Panc1 (cell line): ENCODE measurements at regions not wholly inside any gene's neighbourhood (a gene's known extent, or its start where the extent isn't known, plus 50 kb on each side); places are given as distances from the start of the nearest gene placed in this dataset.

Experiments used
- ATAC-seq: fragments of 200-7000 bp; cut with Tn5 transposase; 2 replicates; pipeline ENCODE4 v1.9.1; 2020; ENCODE audit warnings: mild to moderate bottlenecking, moderate library complexity
- BruUV-seq: library from RNA; stranded (reverse); fragments of 400-500 nt; replicated peaks from 2 replicates; lab custom pipeline; 2021; lab: Mats Ljungman, UMichigan
- CTCF ChIA-PET: fragments of 300-600 bp; sonication (Branson Sonifier 250); formaldehyde crosslinking; loops from one replicate; lab custom pipeline; 2022; ENCODE audit warnings: antibody characterized with exemption; lab: Charles Lee
- POLR2A ChIA-PET: fragments of 300-600 bp; sonication (Branson Sonifier 250); formaldehyde crosslinking; loops from one replicate; lab custom pipeline; 2022; ENCODE audit warnings: antibody characterized with exemption; lab: Charles Lee
- DNase-seq: peaks from one replicate; pipeline ENCODE4 v3.0.0-alpha.2; 2010; ENCODE audit warnings: low read depth, low spot score
- H3K27ac ChIP-seq: 2 replicates; pipeline ENCODE4 v1.5.1; 2011; ENCODE audit warnings: mild to moderate bottlenecking, low read length, inconsistent platforms
- H3K27me3 ChIP-seq: fragments of 200-500 bp; sonication (Bioruptor generic); 2 replicates; pipeline ENCODE4 v1.6.0; 2014; ENCODE audit warnings: low read length, inconsistent platforms; ENCODE audit not compliant: control insufficient read depth, insufficient read depth
- H3K36me3 ChIP-seq: fragments of 200-500 bp; sonication (Bioruptor generic); 2 replicates; pipeline ENCODE4 v1.5.1; 2014; ENCODE audit warnings: inconsistent platforms, mild to moderate bottlenecking, low read length, moderate library complexity; ENCODE audit not compliant: control insufficient read depth, insufficient read depth
- H3K4me1 ChIP-seq: 2 replicates; pipeline ENCODE4 v1.5.1; 2011; ENCODE audit warnings: inconsistent platforms, mild to moderate bottlenecking, low read length, moderate library complexity; ENCODE audit not compliant: control insufficient read depth, insufficient read depth
- H3K4me3 ChIP-seq, 2 experiments: 2 replicates each; pipeline ENCODE4 v1.5.1; 2011 to 2012; ENCODE audit warnings: low read depth in 2 of 2, low read length in 2 of 2, mild to moderate bottlenecking in 2 of 2, inconsistent platforms in 1 of 2, moderate library complexity in 1 of 2
- H3K9me3 ChIP-seq: fragments of 200-500 bp; sonication (Bioruptor generic); 2 replicates; pipeline ENCODE4 v1.5.1; 2014; ENCODE audit warnings: low read depth, mild to moderate bottlenecking, inconsistent platforms, low read length, moderate library complexity; ENCODE audit not compliant: control insufficient read depth, insufficient read depth
- POLR2AphosphoS5 ChIP-seq: IDR thresholded peaks from 2 replicates; pipeline ENCODE4 v1.6.1; 2012; ENCODE audit warnings: mild to moderate bottlenecking, low read depth, low read length, moderate library complexity
- SIN3A ChIP-seq: IDR thresholded peaks from 2 replicates; pipeline ENCODE4 v1.6.1; 2012; ENCODE audit warnings: low read depth, mild to moderate bottlenecking, low read length, moderate library complexity, borderline replicate concordance; ENCODE audit not compliant: insufficient read depth
- TCF7L2 ChIP-seq: IDR thresholded peaks from 2 replicates; pipeline ENCODE4 v1.6.1; 2011; ENCODE audit warnings: mild to moderate bottlenecking, low read depth, low read length, inconsistent platforms
- in situ Hi-C: cut with HindIII; loops from 2 replicates; pipeline ENCODE4 v1.10.0; 2016; ENCODE audit warnings: low sequenced_read_pairs, low pct_unique_long_range_greater_than_20kb
- intact Hi-C: fragments of 100-400 bp; cut with micrococcal nuclease; formaldehyde crosslinking; loops from one replicate; pipeline ENCODE4 v1.10.0; 2022; ENCODE audit not compliant: unreplicated experiment
- TF ChIP-seq, protein P1 (sequence below): fragments of 450-650 bp; IDR thresholded peaks from 2 replicates; pipeline ENCODE4 v1.5.1; 2017; ENCODE audit warnings: mild to moderate bottlenecking
- TF ChIP-seq, protein P2 (sequence below), 2 experiments: IDR thresholded peaks; 2 replicates each; pipeline ENCODE4 v1.6.1; 2011 to 2012; ENCODE audit warnings: low read depth in 2 of 2, control low read depth in 1 of 2, low read length in 1 of 2, mild to moderate bottlenecking in 1 of 2, moderate library complexity in 1 of 2; ENCODE audit not compliant: insufficient read depth in 1 of 2

GRCh38 chr13:72424059-72424458 is 303.4 kb downstream of the MZT1 start:
- CTCF ChIA-PET: no interaction called here
- no peaks in the 10 kb centered on the region for H3K4me1 ChIP-seq
- no peaks in the 10 kb centered on the region for H3K9me3 ChIP-seq
- ATAC-seq (no peak), DNase-seq (no peak)
- no TSS peak for BruUV-seq
- H3K27me3 ChIP-seq: no peaks in the 10 kb centered on the region
- H3K4me3 ChIP-seq: no peak overlapping the region
- in situ Hi-C loops: no loop called here
- H3K36me3 ChIP-seq: no peaks in the 10 kb centered on the region
- H3K27ac ChIP-seq: no peak overlapping the region
- intact Hi-C loops: no loop called here
- TF ChIP-seq SIN3A: no peak
- TF ChIP-seq, protein P1, sequence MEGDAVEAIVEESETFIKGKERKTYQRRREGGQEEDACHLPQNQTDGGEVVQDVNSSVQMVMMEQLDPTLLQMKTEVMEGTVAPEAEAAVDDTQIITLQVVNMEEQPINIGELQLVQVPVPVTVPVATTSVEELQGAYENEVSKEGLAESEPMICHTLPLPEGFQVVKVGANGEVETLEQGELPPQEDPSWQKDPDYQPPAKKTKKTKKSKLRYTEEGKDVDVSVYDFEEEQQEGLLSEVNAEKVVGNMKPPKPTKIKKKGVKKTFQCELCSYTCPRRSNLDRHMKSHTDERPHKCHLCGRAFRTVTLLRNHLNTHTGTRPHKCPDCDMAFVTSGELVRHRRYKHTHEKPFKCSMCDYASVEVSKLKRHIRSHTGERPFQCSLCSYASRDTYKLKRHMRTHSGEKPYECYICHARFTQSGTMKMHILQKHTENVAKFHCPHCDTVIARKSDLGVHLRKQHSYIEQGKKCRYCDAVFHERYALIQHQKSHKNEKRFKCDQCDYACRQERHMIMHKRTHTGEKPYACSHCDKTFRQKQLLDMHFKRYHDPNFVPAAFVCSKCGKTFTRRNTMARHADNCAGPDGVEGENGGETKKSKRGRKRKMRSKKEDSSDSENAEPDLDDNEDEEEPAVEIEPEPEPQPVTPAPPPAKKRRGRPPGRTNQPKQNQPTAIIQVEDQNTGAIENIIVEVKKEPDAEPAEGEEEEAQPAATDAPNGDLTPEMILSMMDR: no peak
- TF ChIP-seq TCF7L2: no peak
- TF ChIP-seq, protein P2, sequence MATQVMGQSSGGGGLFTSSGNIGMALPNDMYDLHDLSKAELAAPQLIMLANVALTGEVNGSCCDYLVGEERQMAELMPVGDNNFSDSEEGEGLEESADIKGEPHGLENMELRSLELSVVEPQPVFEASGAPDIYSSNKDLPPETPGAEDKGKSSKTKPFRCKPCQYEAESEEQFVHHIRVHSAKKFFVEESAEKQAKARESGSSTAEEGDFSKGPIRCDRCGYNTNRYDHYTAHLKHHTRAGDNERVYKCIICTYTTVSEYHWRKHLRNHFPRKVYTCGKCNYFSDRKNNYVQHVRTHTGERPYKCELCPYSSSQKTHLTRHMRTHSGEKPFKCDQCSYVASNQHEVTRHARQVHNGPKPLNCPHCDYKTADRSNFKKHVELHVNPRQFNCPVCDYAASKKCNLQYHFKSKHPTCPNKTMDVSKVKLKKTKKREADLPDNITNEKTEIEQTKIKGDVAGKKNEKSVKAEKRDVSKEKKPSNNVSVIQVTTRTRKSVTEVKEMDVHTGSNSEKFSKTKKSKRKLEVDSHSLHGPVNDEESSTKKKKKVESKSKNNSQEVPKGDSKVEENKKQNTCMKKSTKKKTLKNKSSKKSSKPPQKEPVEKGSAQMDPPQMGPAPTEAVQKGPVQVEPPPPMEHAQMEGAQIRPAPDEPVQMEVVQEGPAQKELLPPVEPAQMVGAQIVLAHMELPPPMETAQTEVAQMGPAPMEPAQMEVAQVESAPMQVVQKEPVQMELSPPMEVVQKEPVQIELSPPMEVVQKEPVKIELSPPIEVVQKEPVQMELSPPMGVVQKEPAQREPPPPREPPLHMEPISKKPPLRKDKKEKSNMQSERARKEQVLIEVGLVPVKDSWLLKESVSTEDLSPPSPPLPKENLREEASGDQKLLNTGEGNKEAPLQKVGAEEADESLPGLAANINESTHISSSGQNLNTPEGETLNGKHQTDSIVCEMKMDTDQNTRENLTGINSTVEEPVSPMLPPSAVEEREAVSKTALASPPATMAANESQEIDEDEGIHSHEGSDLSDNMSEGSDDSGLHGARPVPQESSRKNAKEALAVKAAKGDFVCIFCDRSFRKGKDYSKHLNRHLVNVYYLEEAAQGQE (IDR thresholded peaks at IDR 0.05; ENCODE audit: insufficient read depth in 1 of 2, low read depth in 2 of 2, low read length in 1 of 2): no peak
- no peak for TF ChIP-seq POLR2AphosphoS5
- POLR2A ChIA-PET: no interaction called here

DNA sequence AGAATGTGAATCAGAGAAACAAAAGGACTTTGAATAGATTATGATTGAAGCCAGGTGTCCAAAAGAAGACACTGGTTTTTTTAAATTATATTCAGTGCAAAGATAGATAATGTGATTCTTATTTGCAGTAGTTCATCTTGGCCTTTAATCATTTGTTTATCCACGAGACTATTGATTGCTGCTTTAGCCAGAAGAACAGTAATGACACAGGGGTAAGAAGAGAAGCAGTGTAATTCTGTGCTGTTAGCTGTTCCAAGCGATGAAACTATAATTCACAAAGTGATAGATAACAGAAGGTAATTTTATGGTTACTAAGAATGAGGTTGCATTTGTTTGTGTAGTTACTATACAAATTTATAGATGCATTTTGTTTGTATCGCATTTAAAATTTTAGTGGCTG is 311.6 kb downstream of the MZT1 start:
- intact Hi-C loops: no loop called here
- Histone ChIP-seq H3K27me3 (no peaks in the 10 kb centered on the region), H3K36me3 (no peaks in the 10 kb centered on the region), H3K27ac (no peak overlapping the region), H3K4me1 (no peaks in the 10 kb centered on the region), H3K9me3 (no peaks in the 10 kb centered on the region), H3K4me3 (no peak overlapping the region)
- CTCF ChIA-PET: no interaction called here
- in situ Hi-C loops: no loop called here
- POLR2A ChIA-PET: no interaction called here
- ATAC-seq (no peak), DNase-seq (no peak)
- no peak for TF ChIP-seq POLR2AphosphoS5
- TF ChIP-seq, protein P2 (IDR thresholded peaks at IDR 0.05; ENCODE audit: insufficient read depth in 1 of 2, low read depth in 2 of 2, low read length in 1 of 2): no peak
- no peak for TF ChIP-seq SIN3A
- TF ChIP-seq, protein P1: no peak
- TF ChIP-seq TCF7L2: no peak
- no TSS peak for BruUV-seq
